HG02759 (cell line): ENCODE measurements at regions not wholly inside any gene's neighbourhood (a gene's known extent, or its start where the extent isn't known, plus 50 kb on each side); places are given as distances from the start of the nearest gene placed in this dataset.
"Not testable (repeated sequence)": the region's sequence is repeated elsewhere in the genome, so short reads cannot be mapped to it uniquely, and the experiment has no call there.

Experiments
- ATAC-seq: cut with Tn5 transposase; IDR thresholded peaks from one replicate; pipeline ENCODE4 v1.9.1; 2021; ENCODE audit warnings: mild to moderate bottlenecking, moderate library complexity; ENCODE audit not compliant: unreplicated experiment

DNA sequence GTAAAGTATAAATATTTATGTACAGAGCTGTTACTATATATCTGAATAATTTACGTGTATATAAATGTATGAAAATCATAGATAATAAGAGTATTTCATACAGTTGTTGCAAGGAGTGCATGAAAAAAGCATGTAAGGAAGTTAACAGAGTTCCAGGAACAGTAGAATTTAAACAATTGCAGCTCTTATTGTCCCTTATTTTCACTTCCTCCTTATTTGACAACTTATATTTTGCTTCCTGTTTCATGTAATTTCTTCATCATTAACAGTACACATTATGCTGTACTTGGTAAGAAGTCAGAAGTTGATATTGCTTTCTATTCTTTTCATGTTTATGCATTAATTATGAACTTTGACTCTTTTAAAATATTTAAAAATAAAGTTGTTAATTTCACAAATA, 681.5 kb downstream of the LRRIQ3 start:
- ATAC-seq: no peak

DNA sequence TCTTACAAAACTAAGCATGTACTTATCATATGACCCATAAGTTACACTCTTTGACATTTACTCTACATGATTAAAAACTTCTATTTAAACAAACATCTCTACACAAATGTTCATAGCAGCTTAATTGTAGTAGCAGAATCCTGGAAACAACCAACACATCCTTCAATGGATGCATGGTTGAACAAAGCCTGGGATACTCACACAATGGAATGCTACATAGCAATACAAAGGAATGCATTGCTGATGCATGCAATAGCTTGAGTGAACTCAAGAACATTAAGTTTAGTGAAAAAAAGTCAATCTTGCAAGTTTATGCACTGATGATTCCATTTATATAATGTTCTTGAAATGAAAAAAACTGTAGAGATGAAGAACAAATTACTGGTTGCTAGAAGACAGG, 686.9 kb downstream of the LRRIQ3 start:
- ATAC-seq: no peak

DNA sequence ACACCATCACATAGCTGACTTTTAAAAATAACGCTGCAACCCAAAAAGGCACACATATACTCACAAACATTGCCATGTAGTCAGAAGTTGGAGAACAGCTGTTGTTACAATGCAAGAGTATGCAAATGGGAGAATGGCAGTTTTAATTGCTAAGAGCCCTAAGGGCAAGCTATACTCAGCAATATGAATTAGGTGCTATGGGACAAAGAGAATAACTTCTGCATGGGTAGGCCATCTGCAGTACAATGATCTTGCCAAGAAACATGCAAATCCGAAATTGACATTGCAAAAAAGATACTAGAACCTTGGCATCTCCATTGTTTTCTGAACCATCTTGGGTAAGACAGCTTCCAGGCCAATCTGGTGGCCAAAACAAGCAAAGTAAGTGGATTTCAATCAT, 697.8 kb downstream of the LRRIQ3 start:
- no peak for ATAC-seq

DNA sequence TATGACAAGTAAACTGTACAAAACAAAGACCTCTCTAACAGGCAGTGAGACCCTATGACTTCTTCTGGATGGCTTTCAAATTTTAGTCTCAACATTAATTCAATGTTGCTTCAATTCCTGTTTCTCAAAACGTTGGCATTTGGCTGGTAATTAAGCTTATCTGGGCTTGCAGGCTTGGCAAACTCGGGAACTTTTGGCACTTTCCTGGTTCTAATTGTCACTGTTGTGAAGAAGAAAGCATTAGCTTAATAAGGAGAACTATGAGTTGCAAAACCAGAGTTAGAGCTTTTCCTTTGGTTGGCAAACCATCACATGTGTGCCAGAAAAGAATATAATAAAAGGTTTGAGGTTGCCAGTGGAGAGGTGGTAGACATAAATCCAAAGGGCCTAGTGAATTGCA, 698.3 kb downstream of the LRRIQ3 start:
- ATAC-seq: no peak

DNA sequence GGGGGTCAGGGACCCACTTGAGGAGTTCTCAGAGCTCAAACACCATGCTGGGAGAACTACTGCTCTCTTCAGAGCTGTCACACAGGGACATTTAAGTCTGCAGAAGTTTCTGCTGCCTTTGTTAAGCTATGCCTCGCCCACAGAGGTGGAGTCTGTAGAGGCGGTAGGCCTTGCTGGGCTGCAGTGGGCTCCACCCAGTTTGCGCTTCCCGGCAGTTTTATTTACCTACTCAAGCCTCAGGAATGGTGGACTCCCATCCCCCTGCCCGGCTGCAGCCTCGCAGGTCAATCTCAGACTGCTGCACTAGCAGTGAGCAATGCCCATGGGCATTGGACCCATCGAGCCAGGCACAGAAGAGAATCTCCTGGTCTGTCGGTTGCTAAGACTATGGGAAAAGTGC, 706.4 kb downstream of the LRRIQ3 start:
- no peak for ATAC-seq

DNA sequence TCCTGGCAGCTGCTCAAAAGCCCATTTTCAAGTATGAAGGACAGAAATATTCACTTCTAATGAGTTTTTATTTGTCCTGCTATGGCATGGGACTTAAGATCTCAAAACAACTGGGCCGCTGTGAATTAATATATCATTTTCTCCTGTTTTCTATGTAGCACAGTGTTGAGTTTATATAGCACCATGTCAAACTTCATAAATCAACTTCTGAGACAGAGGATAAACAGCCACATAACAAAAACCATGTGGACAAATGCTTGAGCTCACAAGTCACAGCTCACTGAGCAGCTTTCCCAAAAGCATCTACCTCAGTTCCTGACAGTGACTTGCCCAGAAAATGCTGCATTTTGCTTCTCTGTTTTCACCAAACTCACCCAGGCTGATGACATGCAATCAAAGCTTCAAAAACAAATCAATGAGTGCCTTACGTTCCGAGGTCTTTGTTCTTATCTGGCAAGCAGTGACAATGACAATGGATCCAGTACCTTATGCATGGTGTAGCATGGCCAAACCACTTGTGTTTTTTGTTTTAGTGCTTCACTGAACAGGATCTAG, 722.6 kb downstream of the LRRIQ3 start:
- no peak for ATAC-seq

DNA sequence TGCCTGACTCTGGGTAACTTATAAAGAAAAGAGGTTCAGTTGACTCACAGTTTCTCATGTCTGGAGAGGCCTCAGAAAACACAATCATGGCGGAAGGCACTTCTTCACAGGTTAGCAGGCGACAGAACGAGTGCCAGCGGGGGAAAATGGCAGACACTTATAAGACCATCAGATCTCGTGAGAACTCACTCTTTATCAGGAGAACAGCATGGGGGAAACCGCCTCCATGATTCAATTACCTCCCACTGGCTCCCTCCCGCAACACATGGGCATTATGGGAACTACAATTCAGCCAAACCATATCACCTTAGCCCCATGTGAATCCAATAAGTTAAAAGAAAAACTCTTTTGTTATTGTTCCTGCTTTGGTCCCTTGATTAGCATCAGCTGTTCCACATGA, 725.2 kb downstream of the LRRIQ3 start:
- ATAC-seq: no peak

DNA sequence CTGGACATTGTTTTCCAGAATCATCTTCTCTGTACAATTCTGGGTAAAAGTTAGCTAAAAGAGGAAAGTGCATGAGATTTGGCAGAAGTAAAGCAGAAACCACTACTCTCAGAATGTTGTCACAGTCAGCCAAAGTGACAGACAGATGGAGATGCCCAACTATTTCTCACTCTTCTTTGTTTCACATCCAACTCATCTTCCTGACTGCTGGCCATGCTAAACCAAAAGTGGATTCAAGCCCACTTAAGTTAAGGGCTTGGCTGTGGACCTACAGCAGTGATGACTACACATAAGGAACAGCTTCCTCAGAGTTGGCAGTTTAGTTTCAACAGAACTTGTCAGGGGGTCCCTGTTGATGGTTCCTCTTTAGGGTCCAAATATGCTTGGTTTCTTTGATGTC, 730.2 kb downstream of the LRRIQ3 start:
- no peak for ATAC-seq

DNA sequence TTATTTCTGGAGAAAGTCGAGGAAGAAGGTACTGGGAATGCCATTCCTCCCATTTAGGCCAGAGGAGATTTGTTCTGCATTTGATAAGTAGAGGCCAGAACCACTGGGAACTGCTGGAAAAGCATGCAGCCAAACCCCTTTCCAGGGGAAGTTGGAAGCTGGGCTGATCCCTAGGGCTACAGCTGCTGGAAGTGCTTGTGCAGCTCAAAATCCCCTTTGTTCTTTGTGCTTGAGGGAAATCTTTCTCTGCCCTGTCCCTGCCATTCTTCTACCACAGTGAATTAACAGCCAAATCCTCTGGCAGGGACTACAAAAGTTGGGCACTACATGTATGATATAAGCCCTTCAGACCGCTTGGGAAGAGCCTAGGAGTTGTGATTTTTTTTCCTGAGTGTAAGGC, 734.1 kb downstream of the LRRIQ3 start:
- no peak for ATAC-seq

DNA sequence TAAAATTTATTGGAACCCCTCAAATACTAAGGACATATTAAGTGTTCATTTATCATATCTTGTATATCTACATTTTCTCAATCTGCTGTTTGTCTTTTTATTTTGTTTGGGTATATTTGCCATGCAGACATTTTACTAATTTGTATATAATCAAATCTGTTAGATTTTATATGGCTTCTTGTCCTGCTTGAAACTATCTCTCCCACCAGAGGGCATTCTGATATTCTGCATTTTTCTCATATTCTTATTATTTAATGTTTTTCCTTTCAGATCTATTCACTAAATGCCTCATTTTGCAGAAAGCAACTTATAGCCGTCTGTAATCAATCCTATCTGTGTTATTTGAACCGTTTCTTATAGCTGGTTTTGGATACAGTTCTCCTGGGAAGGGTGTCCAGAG, 745.5 kb downstream of the LRRIQ3 start:
- no peak for ATAC-seq

DNA sequence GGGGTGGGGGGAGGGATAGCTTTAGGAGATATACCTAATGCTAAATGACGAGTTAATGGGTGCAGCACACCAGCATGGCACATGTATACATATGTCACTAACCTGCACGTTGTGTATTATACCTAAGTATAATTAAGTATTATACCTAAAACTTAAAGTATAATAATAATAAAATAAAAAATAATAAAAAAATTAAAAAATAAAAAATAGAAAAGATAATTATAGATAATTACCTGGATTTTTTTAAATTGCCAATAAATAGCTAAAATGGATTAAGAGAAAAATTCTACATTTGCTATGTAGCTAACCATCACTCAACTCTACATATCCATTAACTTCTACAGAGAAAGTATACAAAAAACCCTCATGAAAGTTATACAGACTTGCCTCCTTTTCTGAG, 747.3 kb downstream of the LRRIQ3 start:
- ATAC-seq: not testable (repeated sequence)

DNA sequence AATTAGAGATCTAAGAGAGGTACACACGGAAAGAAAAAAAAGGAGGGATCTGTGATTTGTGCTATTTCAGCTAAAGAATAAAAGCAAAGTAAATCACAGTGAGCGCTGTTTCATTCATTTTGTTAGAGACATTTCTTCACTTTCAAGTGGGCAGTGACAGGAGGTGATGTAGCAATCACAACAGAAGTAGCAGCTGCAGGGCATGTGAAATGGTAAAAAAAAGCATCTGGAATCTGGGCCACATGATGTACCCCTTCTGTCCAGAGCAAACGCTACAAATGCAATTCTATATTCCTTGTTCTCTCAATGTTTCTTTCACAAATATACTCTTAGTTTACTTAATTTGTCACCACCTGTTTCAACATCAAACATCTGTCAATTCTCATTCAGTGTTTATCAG, 786.5 kb downstream of the LRRIQ3 start:
- ATAC-seq: no peak

DNA sequence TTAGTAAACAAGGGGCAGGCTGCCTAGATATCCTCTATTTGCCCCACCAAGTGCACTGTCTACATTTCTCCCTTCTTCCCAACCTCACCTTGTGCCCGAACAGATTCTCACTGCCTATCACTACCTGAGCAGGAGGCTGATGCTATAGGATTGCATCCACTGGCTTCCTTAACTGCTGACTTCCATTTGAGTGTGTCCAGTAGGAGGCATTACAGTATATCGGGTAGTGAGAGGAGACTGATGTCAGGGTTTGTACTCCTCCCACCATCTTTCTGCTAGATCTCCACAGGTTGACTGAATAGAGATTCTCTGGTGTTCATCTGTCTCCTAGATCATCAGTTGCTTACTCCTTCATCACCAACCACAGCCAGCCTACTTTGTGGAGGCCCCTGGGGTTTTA, 796.3 kb downstream of the LRRIQ3 start:
- no peak for ATAC-seq

DNA sequence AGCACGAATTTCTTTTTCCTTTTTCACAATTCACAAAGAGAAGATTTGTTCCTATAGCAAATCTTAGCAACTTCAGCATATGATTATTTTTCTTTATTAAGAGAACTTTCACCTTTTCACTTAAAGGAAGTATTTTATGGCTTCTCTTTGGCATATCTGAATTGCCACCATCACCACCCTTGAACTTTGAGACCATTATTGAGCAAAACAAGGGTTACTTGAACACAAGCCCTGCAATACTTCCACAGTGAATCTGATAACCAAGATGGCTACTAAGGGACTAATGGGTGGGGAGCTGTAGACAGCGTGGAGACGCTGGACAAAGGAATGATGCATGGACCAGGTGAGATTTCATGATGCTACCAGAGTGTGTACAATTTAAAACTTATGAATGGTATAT, 815.0 kb downstream of the LRRIQ3 start:
- ATAC-seq: no peak

DNA sequence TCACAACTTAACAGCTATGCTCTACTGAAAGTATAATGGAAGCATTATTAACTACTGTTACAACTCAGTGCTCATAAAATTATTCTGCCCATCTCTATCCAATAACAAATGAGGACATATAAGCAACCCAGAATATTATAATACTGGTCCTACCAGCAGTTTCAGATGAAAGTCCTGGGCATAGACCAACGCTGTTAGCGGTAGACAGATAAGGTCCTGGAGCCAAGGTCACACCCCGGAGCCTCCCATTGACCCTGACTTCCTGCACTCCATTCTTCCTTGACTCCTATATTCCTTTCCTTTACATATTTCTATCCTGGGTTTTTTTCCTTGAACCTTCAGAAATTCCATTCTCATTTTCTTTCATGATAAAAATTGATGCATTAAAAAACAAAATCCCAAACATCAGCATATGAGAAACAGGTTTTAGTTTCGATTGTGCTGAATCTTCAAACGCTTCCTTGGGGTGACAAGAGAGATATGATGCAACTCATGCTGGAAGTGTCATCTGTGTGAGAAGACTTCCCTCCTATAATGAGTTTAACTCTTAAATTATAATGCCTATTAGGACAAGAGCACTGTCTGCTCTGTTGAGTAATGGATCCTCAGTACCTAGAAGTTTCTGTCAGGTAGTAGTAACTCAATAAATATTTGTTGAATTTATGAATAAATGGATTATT, 831.1 kb downstream of the LRRIQ3 start:
- ATAC-seq: no peak

DNA sequence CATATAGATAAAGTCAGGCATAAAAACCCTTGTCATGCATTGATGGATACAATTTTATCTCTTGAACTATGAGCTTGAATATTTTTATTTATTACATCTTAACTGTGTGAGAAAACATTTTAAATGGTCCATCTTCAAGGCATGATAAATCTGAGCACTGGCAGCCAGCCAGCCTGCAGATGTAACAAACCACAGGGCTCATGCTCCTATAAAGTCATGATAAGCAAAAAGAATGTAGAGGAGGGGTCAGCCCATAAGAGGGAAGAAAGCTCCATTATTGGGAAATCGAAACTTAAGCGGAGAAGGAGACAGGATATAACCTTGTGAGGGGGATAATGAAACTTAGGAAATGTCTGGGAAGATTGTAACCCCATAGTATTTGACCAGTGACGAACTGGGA, 839.0 kb downstream of the LRRIQ3 start:
- no peak for ATAC-seq

DNA sequence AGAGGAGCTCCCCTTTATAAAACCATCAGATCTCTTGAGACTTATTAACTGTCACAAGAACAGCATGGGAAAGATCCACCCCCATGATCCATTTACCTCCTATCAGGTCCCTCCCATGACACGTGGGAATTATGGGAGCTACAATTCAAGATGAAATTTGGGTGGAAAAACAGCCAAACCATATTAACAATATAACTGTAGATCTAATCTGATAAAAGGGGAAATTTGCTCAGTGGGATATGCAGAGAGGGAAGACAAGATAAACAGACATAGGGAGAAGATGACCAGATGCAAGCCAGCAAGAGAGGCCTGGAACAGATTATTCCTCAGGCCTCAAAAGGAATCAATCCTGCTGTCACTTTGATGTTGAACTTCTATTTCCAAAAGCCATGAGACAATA, 841.5 kb downstream of the LRRIQ3 start:
- ATAC-seq: no peak

DNA sequence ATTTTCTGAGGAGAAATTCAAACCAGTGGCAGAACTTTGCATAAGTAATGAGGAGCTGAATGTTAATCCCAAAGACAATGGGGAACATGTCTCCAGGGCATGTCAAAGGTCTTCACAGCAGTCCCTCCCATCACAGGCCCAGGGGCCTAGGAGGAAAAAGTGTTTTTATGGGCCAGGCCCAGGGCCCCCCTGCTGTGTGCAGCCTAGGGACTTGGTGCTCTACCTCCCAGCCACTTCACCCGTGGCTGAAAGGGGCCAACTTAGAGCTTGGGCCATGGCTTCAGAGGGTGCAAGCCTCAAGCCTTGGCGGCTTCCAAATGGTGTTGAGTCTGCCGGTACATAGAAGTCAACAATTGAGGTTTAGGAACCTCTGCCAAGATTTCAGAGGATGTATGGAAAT, 854.0 kb downstream of the LRRIQ3 start:
- ATAC-seq: no peak

DNA sequence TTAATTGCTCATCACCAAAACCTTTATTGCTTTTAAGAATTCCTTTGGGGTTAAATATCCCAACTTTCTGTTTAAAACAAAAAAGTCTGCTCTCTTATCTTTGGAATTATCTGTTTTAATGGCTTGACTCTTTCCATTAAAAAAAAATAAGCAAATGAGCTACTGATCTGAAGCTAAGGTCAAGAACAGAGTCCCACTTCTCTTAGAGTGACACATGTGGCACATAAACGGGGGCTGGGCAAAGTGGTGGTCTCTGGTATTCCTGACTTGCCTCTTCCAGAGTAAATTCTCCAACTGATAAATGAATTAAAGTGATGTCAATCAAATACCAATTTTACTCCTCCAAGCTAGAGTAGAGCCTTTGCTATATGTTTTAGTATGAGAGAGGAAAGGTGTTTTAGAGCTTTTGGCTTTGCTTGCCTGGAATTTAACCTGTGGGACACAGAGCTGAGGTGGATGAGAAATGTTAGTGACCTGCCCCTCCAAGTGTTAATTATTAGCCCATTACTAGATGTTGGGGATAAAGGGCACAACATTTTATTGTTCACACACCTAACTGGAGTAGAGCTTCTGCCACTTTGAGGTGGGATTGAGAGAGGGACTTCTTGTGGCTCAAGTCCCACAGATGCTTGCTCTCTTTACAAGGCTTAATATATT, 864.0 kb downstream of the LRRIQ3 start:
- no peak for ATAC-seq

DNA sequence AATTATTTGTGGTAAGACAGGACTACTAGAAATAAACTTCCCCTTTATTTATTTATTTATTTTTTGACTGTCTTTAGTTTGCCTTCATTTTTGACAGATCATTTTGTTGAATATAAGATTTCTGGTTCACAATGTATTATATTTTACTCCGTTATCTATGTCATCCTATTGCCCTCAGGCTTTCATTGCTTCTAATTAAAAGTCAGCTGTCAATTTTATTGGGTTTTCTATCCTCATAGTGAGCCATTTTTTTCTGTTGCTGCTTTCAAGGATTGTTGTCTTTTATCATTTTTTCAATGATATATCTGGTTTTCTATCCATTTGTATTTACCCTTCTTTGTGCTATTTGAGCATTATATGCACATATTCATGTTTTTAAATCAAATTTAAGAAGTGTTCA, 866.2 kb downstream of the LRRIQ3 start:
- ATAC-seq: no peak

DNA sequence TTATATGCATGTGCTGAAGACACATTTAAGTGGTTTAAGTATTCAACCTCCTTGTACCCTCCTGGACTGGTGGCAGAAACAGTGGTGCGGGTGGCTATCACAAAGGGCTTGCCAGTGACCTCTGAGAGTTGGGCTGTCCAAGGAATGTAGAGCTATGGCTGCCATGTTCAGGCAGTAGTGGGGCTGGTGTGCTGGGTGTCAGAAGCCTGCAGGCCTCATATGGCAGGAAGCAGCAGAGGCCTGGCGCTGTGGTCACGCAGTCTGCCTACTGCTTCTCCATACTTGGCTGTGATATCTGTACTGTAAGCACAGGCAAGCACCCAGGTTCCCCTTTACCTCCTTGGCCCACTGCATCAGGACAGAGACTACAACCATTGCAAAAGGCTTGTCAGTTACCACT, 870.0 kb downstream of the LRRIQ3 start:
- ATAC-seq: no peak

DNA sequence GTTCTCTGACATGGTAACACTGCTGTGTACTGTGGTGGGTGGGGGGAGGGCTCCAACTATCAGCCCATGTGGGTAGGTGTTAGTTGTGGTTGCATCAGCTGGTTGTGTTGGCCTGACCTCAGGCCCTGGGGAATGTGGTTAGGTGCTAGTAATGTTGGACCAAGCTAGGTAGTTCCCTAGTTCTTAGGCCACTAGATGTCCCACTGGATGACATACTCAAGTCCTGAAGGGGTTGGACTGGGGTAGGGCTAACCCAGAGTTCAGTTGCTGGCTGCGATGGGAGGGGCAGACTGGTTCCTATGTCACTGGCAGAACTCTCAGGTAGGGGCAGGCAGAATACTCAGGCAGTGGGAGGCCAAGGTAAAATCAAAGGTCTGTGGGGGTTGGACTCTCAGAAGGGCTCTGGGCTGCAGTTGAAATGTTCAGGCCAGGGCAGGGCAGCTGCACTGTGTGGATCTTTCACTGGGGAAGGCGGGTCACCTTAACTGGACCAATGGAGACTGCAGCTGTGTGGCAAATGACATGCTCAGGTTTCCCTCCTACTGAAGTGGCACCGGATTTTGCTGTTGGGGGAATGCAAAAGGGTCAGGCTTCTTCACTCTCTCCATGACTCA, 870.7 kb downstream of the LRRIQ3 start:
- ATAC-seq: no peak
